Neural cell (in vitro differentiated cells): ENCODE measurements at regions not wholly inside any gene's neighbourhood (a gene's known extent, or its start where the extent isn't known, plus 50 kb on each side); places are given as distances from the start of the nearest gene placed in this dataset.

ENCODE experiments used
- H2AFZ ChIP-seq: fragments of 200-600, 300-800 bp; sonication (generic), shearing (Covaris generic); 2 replicates; pipeline ENCODE4 v1.6.0; 2014; ENCODE audit warnings: low read depth, mild to moderate bottlenecking, antibody characterized with exemption, low read length, moderate library complexity
- H3F3A ChIP-seq: fragments of 200-600 bp; shearing (Covaris generic); 2 replicates; pipeline ENCODE4 v1.6.1; 2016; ENCODE audit warnings: mild to moderate bottlenecking, moderate library complexity, mixed read lengths, antibody characterized with exemption, low read length; ENCODE audit not compliant: insufficient read depth, poor library complexity, severe bottlenecking
- H3K27ac ChIP-seq: fragments of 200-600, 300-800 bp; sonication (generic), shearing (Covaris generic); 2 replicates; pipeline ENCODE4 v1.5.1; 2014; ENCODE audit warnings: mild to moderate bottlenecking, low read length, moderate library complexity
- H3K27me3 ChIP-seq: fragments of 300-800, 200-600 bp; sonication (generic), shearing (Covaris generic); 2 replicates; pipeline ENCODE4 v1.6.0; 2014; ENCODE audit warnings: mild to moderate bottlenecking, low read depth, low read length, moderate library complexity; ENCODE audit not compliant: insufficient read depth
- H3K36me3 ChIP-seq: fragments of 300-800, 200-600 bp; sonication (generic), shearing (Covaris generic); 2 replicates; pipeline ENCODE4 v1.5.1; 2014; ENCODE audit warnings: mild to moderate bottlenecking, antibody characterized with exemption, low read length, moderate library complexity; ENCODE audit not compliant: insufficient read depth
- H3K4me2 ChIP-seq: fragments of 300-800, 200-600 bp; sonication (generic), shearing (Covaris generic); 2 replicates; pipeline ENCODE4 v1.6.0; 2014; ENCODE audit warnings: mild to moderate bottlenecking, low read length
- H3K4me3 ChIP-seq: fragments of 300-800, 200-600 bp; sonication (generic), shearing (Covaris generic); 2 replicates; pipeline ENCODE4 v1.5.1; 2014; ENCODE audit warnings: mild to moderate bottlenecking, low read length, moderate library complexity
- H3K79me2 ChIP-seq: fragments of 200-600 bp; shearing (Covaris generic); replicated peaks from 2 replicates; pipeline ENCODE4 v1.6.0; 2014; ENCODE audit warnings: mild to moderate bottlenecking, low read length, moderate library complexity; ENCODE audit not compliant: insufficient read depth
- H3K9ac ChIP-seq: fragments of 300-800, 200-600 bp; sonication (generic), shearing (Covaris generic); 2 replicates; pipeline ENCODE4 v1.6.1; 2016; ENCODE audit warnings: mild to moderate bottlenecking, low read length, mixed read lengths
- H3K9me2 ChIP-seq: fragments of 200-600 bp; shearing (Covaris generic); 2 replicates; pipeline ENCODE4 v1.6.1; 2016; ENCODE audit warnings: mild to moderate bottlenecking, low read length, mixed read lengths; ENCODE audit not compliant: insufficient read depth
- H3K9me3 ChIP-seq: fragments of 200-600, 300-800 bp; sonication (generic), shearing (Covaris generic); 2 replicates; pipeline ENCODE4 v1.6.1; 2016; ENCODE audit warnings: mild to moderate bottlenecking, mixed run types, low read length, moderate library complexity, mixed read lengths
- H4K20me1 ChIP-seq: fragments of 200-600 bp; shearing (Covaris generic); 2 replicates; pipeline ENCODE4 v1.6.1; 2016; ENCODE audit warnings: mild to moderate bottlenecking, mixed run types; ENCODE audit not compliant: insufficient read depth
- CTCF ChIP-seq: fragments of 450-650 bp; IDR thresholded peaks from 2 replicates; pipeline ENCODE4 v1.5.1; 2014; ENCODE audit warnings: antibody characterized with exemption, mild to moderate bottlenecking, moderate library complexity; ENCODE audit not compliant: poor library complexity, severe bottlenecking
- EP300 ChIP-seq: fragments of 450-650 bp; conservative IDR thresholded peaks from 2 replicates; pipeline ENCODE4 v1.6.1; 2014; ENCODE audit warnings: antibody characterized with exemption, mild to moderate bottlenecking, moderate library complexity; ENCODE audit not compliant: poor library complexity, severe bottlenecking
- EZH2 ChIP-seq: fragments of 200-600, 300-800 bp; shearing (Covaris generic), sonication (generic); IDR thresholded peaks from 2 replicates; pipeline ENCODE4 v1.6.1; 2014; ENCODE audit warnings: antibody characterized with exemption, low read length, borderline replicate concordance, mild to moderate bottlenecking; ENCODE audit not compliant: insufficient read depth, poor library complexity, severe bottlenecking
- MXI1 ChIP-seq: fragments of 450-650 bp; conservative IDR thresholded peaks from 2 replicates; pipeline ENCODE4 v1.6.1; 2014; ENCODE audit warnings: antibody characterized with exemption, mild to moderate bottlenecking; ENCODE audit not compliant: poor library complexity, severe bottlenecking
- POLR2AphosphoS5 ChIP-seq: IDR thresholded peaks from 2 replicates; pipeline ENCODE4 v1.6.1; 2012
- RAD21 ChIP-seq: fragments of 450-650 bp; conservative IDR thresholded peaks from 2 replicates; pipeline ENCODE4 v1.6.1; 2014; ENCODE audit warnings: antibody characterized with exemption, mild to moderate bottlenecking, moderate library complexity
- REST ChIP-seq: IDR thresholded peaks from 2 replicates; pipeline ENCODE4 v1.6.1; 2012; ENCODE audit warnings: borderline replicate concordance
- SMC3 ChIP-seq: fragments of 450-650 bp; conservative IDR thresholded peaks from 2 replicates; pipeline ENCODE4 v1.6.1; 2014; ENCODE audit warnings: antibody characterized with exemption, mild to moderate bottlenecking, moderate library complexity; ENCODE audit not compliant: poor library complexity
- TAF1 ChIP-seq: IDR thresholded peaks from 2 replicates; pipeline ENCODE4 v1.6.1; 2012; ENCODE audit warnings: low read depth

DNA sequence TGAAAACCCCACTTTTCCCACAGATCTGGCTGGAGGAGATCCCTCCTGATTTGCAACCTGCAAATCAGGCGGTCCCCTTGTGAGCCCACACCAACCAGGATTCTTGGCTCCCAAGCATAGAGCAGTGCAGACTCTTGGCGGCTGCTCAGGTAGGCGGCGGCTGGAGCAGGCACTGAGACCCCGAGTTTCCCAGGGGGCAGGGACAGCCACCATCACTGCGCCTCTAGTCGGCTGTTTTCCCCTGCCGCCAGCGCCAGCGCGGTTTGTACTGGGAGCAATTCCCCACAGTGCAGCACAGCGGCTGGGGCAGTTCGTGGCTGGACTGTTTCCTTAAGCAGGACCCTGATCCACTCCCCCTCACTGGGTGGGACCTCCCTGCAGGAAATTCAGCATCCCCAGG lies 323.3 kb downstream of the TRIB2 start:
- Histone ChIP-seq H3K9me3 (no peaks in the 10 kb centered on the region), H3K4me2 (no peak overlapping the region), H2AFZ (no peak overlapping the region), H4K20me1 (no peaks in the 10 kb centered on the region), H3K27me3 (no peaks in the 10 kb centered on the region), H3K79me2 (no peaks in the 10 kb centered on the region), H3F3A (no peaks in the 10 kb centered on the region), H3K4me3 (no peak overlapping the region), H3K36me3 (no peaks in the 10 kb centered on the region), H3K9ac (no peak overlapping the region), H3K9me2 (no peaks in the 10 kb centered on the region), H3K27ac (no peak overlapping the region)
- TF ChIP-seq CTCF (no peak), REST (no peak), SMC3 (no peak), TAF1 (no peak), EP300 (no peak), RAD21 (no peak), EZH2 (no peak), POLR2AphosphoS5 (no peak), MXI1 (no peak)

DNA sequence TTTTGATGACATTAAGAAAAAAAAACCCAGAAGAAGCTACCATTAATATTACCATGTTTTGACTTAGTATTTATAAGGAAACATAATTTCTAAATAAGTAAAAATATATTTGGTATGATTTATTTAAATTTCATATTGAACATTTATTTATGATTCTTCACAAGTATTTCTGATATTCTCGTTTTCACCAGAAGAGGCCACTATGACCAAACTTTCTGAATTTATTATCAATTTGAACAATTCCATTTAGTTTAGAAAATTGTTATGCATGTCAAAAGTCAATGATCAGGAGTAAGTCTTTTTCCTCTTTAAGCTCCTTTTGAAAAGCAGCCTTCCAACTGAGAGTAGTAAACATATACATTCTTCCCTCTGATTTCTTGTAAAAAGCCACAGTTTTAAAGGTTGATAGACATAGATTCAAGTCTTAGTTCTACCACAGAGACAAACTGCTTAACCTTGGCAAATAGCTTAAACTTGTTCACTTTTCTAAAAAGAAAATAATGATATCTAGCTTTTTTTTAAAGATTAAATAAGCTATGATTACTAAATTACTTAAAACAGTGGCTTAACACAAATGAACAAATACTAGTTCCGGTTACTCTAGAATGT lies 329.9 kb downstream of the TRIB2 start:
- Histone ChIP-seq H3F3A (no peaks in the 10 kb centered on the region), H3K27ac (no peak overlapping the region), H3K9ac (no peak overlapping the region), H3K4me3 (no peak overlapping the region), H3K4me2 (no peak overlapping the region), H3K9me3 (no peaks in the 10 kb centered on the region), H3K79me2 (no peaks in the 10 kb centered on the region), H3K27me3 (no peaks in the 10 kb centered on the region), H4K20me1 (no peaks in the 10 kb centered on the region), H3K9me2 (no peaks in the 10 kb centered on the region), H2AFZ (no peak overlapping the region), H3K36me3 (no peaks in the 10 kb centered on the region)
- TF ChIP-seq SMC3 (peak; percentile 80), POLR2AphosphoS5 (no peak), REST (no peak), RAD21 (peak; percentile 84), CTCF (peak; percentile 76)
